Astrocyte (in vitro differentiated cells and primary cell): ENCODE measurements at regions not wholly inside any gene's neighbourhood (a gene's known extent, or its start where the extent isn't known, plus 50 kb on each side); places are given as distances from the start of the nearest gene placed in this dataset.

Experiments used
- DNase-seq: peaks from one replicate; pipeline ENCODE4 v3.0.0-alpha.2; 2010; ENCODE audit warnings: low read depth
- FAIRE-seq: peaks from 2 replicates; lab custom pipeline; 2011; peaks lifted over from hg19 to GRCh38; lab: Jason Lieb, UNC
- H2AFZ ChIP-seq: 2 replicates; pipeline ENCODE4 v1.6.0; 2012; ENCODE audit warnings: low read depth, low read length, inconsistent platforms
- H3K27ac ChIP-seq: 2 replicates; pipeline ENCODE4 v1.5.1; 2011; ENCODE audit warnings: low read depth, low read length, inconsistent platforms
- H3K27me3 ChIP-seq: 2 replicates; pipeline ENCODE4 v1.6.0; 2011; ENCODE audit warnings: low read length, inconsistent platforms; ENCODE audit not compliant: insufficient read depth
- H3K36me3 ChIP-seq: 2 replicates; pipeline ENCODE4 v1.5.1; 2011; ENCODE audit warnings: low read length, inconsistent platforms; ENCODE audit not compliant: insufficient read depth
- H3K4me1 ChIP-seq: 2 replicates; pipeline ENCODE4 v1.5.1; 2011; ENCODE audit warnings: low read length, inconsistent platforms; ENCODE audit not compliant: insufficient read depth
- H3K4me2 ChIP-seq: 2 replicates; pipeline ENCODE4 v1.6.0; 2012; ENCODE audit warnings: low read length, inconsistent platforms
- H3K4me3 ChIP-seq: 2 replicates; pipeline ENCODE4 v1.5.1; 2011; ENCODE audit warnings: low read depth, mild to moderate bottlenecking, low read length, inconsistent platforms; ENCODE audit not compliant: insufficient read depth
- H3K79me2 ChIP-seq: 2 replicates; pipeline ENCODE4 v1.6.0; 2012; ENCODE audit warnings: mild to moderate bottlenecking, low read length, inconsistent platforms; ENCODE audit not compliant: insufficient read depth
- H3K9ac ChIP-seq: 2 replicates; pipeline ENCODE4 v1.6.0; 2012; ENCODE audit warnings: mild to moderate bottlenecking, low read length, inconsistent platforms
- H3K9me3 ChIP-seq: 2 replicates; pipeline ENCODE4 v1.5.1; 2012; ENCODE audit warnings: low read depth, mild to moderate bottlenecking, low read length, inconsistent platforms; ENCODE audit not compliant: insufficient read depth
- H4K20me1 ChIP-seq: 2 replicates; pipeline ENCODE4 v1.6.0; 2012; ENCODE audit warnings: low read length, inconsistent platforms; ENCODE audit not compliant: insufficient read depth
- H3K27ac Mint-ChIP-seq: one replicate; pipeline ENCODE4 v1.8.0; 2021; ENCODE audit warnings: mild to moderate bottlenecking, mixed read lengths; ENCODE audit not compliant: unreplicated experiment
- H3K27me3 Mint-ChIP-seq: one replicate; pipeline ENCODE4 v1.8.0; 2021; ENCODE audit warnings: low read depth, mixed read lengths; ENCODE audit not compliant: unreplicated experiment
- H3K36me3 Mint-ChIP-seq: one replicate; pipeline ENCODE4 v1.8.0; 2021; ENCODE audit warnings: low read depth, mixed read lengths; ENCODE audit not compliant: unreplicated experiment
- H3K4me1 Mint-ChIP-seq: one replicate; pipeline ENCODE4 v1.8.0; 2021; ENCODE audit warnings: low read depth, mixed read lengths; ENCODE audit not compliant: unreplicated experiment
- H3K4me3 Mint-ChIP-seq: one replicate; pipeline ENCODE4 v1.8.0; 2021; ENCODE audit warnings: mild to moderate bottlenecking, moderate library complexity, mixed read lengths; ENCODE audit not compliant: unreplicated experiment
- H3K9me3 Mint-ChIP-seq: one replicate; pipeline ENCODE4 v1.8.0; 2021; ENCODE audit warnings: mild to moderate bottlenecking, mixed read lengths; ENCODE audit not compliant: unreplicated experiment
- EZH2 ChIP-seq: IDR thresholded peaks from 2 replicates; pipeline ENCODE4 v1.6.1; 2012; ENCODE audit warnings: mild to moderate bottlenecking, low read length, inconsistent platforms; ENCODE audit not compliant: insufficient read depth
- TF ChIP-seq, protein P1 (sequence below): IDR thresholded peaks from 2 replicates; pipeline ENCODE4 v1.5.1; 2011; ENCODE audit warnings: low read depth, mild to moderate bottlenecking, inconsistent platforms, low read length, moderate library complexity; ENCODE audit not compliant: insufficient read depth

DNA sequence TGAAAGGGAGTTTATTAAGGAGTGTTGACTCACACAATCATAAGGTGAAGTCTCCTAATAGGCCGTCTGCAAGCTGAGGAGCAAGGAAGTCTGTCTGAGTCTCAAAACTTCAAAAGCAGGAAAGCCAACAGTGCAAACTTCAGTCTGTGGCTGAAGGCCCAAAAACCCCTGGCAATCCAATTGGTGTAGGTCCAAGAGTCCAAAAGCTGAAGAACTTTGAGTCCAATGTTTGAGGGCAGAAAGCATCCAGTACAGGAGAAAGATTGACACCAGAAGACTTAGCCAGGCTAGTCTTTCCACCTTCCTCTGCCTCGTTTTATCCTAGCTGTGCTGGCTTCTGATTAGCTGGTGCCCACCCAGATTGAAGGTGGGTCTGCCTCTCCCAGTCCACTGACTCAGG lies 535.2 kb downstream of the ARAP2 start:
- H3K4me3 Mint-ChIP-seq = no peak overlapping the region
- TF ChIP-seq EZH2 = no peak
- TF ChIP-seq, protein P1, sequence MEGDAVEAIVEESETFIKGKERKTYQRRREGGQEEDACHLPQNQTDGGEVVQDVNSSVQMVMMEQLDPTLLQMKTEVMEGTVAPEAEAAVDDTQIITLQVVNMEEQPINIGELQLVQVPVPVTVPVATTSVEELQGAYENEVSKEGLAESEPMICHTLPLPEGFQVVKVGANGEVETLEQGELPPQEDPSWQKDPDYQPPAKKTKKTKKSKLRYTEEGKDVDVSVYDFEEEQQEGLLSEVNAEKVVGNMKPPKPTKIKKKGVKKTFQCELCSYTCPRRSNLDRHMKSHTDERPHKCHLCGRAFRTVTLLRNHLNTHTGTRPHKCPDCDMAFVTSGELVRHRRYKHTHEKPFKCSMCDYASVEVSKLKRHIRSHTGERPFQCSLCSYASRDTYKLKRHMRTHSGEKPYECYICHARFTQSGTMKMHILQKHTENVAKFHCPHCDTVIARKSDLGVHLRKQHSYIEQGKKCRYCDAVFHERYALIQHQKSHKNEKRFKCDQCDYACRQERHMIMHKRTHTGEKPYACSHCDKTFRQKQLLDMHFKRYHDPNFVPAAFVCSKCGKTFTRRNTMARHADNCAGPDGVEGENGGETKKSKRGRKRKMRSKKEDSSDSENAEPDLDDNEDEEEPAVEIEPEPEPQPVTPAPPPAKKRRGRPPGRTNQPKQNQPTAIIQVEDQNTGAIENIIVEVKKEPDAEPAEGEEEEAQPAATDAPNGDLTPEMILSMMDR = no peak
- H3K4me1 ChIP-seq = no peaks in the 10 kb centered on the region
- peaks cover 18% of the 10 kb centered on the region for H3K9me3 ChIP-seq
- no peak overlapping the region for H3K27ac ChIP-seq
- H3K36me3 Mint-ChIP-seq = peaks cover 3% of the 10 kb centered on the region
- H3K4me3 ChIP-seq = no peak overlapping the region
- no peaks in the 10 kb centered on the region for H3K36me3 ChIP-seq
- H3K27me3 Mint-ChIP-seq = no peaks in the 10 kb centered on the region
- no peak for DNase-seq
- H3K27me3 ChIP-seq = no peaks in the 10 kb centered on the region
- H3K79me2 ChIP-seq = no peaks in the 10 kb centered on the region
- H3K4me1 Mint-ChIP-seq = no peaks in the 10 kb centered on the region
- no peak overlapping the region for H2AFZ ChIP-seq
- no peak overlapping the region for H3K27ac Mint-ChIP-seq
- no peak for FAIRE-seq
- H4K20me1 ChIP-seq = no peaks in the 10 kb centered on the region
- peaks cover 9% of the 10 kb centered on the region for H3K9me3 Mint-ChIP-seq
- no peak overlapping the region for H3K4me2 ChIP-seq
- no peak overlapping the region for H3K9ac ChIP-seq

DNA sequence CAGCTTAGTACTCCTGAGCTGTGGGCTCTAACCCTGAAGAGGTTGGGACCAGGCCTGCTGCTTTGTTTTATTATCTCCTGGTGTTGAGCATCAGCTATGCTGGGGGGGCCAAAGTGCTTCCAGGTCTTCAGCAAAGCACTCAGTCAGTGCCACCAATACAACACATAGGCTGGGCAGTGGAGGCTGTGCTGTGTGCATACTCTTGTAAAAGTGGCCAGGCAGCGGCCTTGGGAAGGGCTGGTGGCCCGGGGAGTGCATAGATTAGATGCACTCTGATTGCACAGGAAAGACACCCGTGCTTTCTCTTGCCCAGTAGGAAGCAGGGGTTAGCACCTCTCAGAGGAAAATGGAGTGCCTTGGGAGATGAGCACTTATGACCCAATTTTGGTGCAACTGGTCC lies 534.0 kb downstream of the ARAP2 start:
- peaks cover 9% of the 10 kb centered on the region for H3K9me3 Mint-ChIP-seq
- H4K20me1 ChIP-seq = no peaks in the 10 kb centered on the region

DNA sequence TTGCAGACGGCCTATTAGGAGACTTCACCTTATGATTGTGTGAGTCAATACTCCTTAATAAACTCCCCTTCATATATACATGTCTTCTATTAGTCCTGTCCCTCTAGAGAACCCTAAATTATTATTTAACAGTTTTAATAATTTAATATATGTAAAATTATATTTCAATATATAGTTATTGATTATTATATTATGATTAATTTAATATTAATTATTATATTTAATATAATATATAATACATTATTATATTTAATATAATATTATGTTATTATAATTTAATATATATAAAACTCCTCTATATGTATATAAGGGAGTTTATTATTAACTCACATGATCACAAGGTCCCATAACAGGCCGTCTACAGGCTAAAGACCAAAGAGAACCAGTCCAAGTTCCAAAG lies 533.2 kb downstream of the ARAP2 start:
- Mint-ChIP-seq H3K27ac (no peak overlapping the region), H3K4me1 (no peaks in the 10 kb centered on the region), H3K36me3 (peaks cover 3% of the 10 kb centered on the region), H3K9me3 (peaks cover 9% of the 10 kb centered on the region), H3K27me3 (no peaks in the 10 kb centered on the region), H3K4me3 (no peak overlapping the region)
- FAIRE-seq (no peak), DNase-seq (no peak)
- Histone ChIP-seq H3K9ac (no peak overlapping the region), H3K4me2 (no peak overlapping the region), H3K27me3 (no peaks in the 10 kb centered on the region), H3K79me2 (no peaks in the 10 kb centered on the region), H3K9me3 (peaks cover 18% of the 10 kb centered on the region), H3K36me3 (no peaks in the 10 kb centered on the region), H4K20me1 (no peaks in the 10 kb centered on the region), H2AFZ (no peak overlapping the region), H3K27ac (no peak overlapping the region), H3K4me1 (no peaks in the 10 kb centered on the region), H3K4me3 (no peak overlapping the region)
- no peak for TF ChIP-seq EZH2
- TF ChIP-seq, protein P1 = no peak

More for the DNA sequence above, 534.0 kb downstream of the ARAP2 start:
- no peaks in the 10 kb centered on the region for H3K27me3 Mint-ChIP-seq
- no peak for FAIRE-seq
- H3K27me3 ChIP-seq = no peaks in the 10 kb centered on the region
- no peak for DNase-seq
- peaks cover 18% of the 10 kb centered on the region for H3K9me3 ChIP-seq
- H3K4me3 ChIP-seq = no peak overlapping the region
- H3K79me2 ChIP-seq = no peaks in the 10 kb centered on the region
- TF ChIP-seq, protein P1 = no peak
- TF ChIP-seq EZH2 = no peak
- H3K36me3 ChIP-seq = no peaks in the 10 kb centered on the region
- H2AFZ ChIP-seq = no peak overlapping the region
- peaks cover 3% of the 10 kb centered on the region for H3K36me3 Mint-ChIP-seq
- no peak overlapping the region for H3K4me2 ChIP-seq
- H3K4me3 Mint-ChIP-seq = no peak overlapping the region
- no peak overlapping the region for H3K9ac ChIP-seq
- no peak overlapping the region for H3K27ac ChIP-seq
- H3K4me1 ChIP-seq = no peaks in the 10 kb centered on the region
- H3K27ac Mint-ChIP-seq = no peak overlapping the region
- H3K4me1 Mint-ChIP-seq = no peaks in the 10 kb centered on the region
